Uterus (tissue), 2 donors: ENCODE measurements at regions not wholly inside any gene's neighbourhood (a gene's known extent, or its start where the extent isn't known, plus 50 kb on each side); places are given as distances from the start of the nearest gene placed in this dataset.

ENCODE experiments used
- POLR2A ChIP-seq, 2 donors: fragments of 450-650 bp; IDR thresholded peaks; one replicate each; pipeline ENCODE4 v1.6.1; 2016; ENCODE audit warnings: antibody characterized with exemption in 2 of 2, mild to moderate bottlenecking in 1 of 2, moderate library complexity in 1 of 2
- TF ChIP-seq, protein P1 (sequence below), 4 experiments: fragments of 200-600 bp in 2 of 4; fragments of 450-650 bp in 2 of 4; sonication (generic) in 2 of 4; IDR thresholded peaks; one replicate each; pipeline ENCODE4 v1.5.1; 2016 to 2019; ENCODE audit warnings: antibody characterized with exemption in 4 of 4, mild to moderate bottlenecking in 2 of 4, moderate library complexity in 1 of 4

DNA sequence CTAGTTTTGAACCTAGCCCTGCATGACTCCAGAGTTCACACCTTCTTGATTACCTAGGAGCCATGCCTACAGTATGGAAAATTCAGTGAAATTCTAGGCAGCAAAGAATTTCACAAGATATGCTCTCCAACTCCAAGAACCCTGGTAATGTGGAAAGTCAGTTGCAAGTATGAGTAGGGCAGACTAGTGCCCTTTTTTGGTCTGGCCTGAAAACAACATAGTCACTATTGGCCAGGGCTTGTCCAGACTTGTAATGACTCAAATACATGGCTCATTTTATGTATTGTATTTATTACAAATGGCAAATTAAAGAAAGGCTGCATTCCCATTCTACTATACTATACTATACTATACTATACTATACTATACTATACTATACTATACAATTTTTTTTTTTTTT lies 160.4 kb downstream of the ESM1 start:
- TF ChIP-seq, protein P1, sequence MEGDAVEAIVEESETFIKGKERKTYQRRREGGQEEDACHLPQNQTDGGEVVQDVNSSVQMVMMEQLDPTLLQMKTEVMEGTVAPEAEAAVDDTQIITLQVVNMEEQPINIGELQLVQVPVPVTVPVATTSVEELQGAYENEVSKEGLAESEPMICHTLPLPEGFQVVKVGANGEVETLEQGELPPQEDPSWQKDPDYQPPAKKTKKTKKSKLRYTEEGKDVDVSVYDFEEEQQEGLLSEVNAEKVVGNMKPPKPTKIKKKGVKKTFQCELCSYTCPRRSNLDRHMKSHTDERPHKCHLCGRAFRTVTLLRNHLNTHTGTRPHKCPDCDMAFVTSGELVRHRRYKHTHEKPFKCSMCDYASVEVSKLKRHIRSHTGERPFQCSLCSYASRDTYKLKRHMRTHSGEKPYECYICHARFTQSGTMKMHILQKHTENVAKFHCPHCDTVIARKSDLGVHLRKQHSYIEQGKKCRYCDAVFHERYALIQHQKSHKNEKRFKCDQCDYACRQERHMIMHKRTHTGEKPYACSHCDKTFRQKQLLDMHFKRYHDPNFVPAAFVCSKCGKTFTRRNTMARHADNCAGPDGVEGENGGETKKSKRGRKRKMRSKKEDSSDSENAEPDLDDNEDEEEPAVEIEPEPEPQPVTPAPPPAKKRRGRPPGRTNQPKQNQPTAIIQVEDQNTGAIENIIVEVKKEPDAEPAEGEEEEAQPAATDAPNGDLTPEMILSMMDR (IDR thresholded peaks at IDR 0.05): no peak
- no peak for TF ChIP-seq POLR2A (IDR thresholded peaks at IDR 0.05)
